HEK293T (cell line): ENCODE measurements at regions not wholly inside any gene's neighbourhood (a gene's known extent, or its start where the extent isn't known, plus 50 kb on each side); places are given as distances from the start of the nearest gene placed in this dataset.

Experiments
- BHLHE40 ChIP-seq: fragments of 450-650 bp; IDR thresholded peaks from 2 replicates; pipeline ENCODE4 v1.6.1; 2016; ENCODE audit warnings: mild to moderate bottlenecking, moderate library complexity, borderline replicate concordance
- ELF4 ChIP-seq: fragments of 450-650 bp; IDR thresholded peaks from 2 replicates; pipeline ENCODE4 v1.6.1; 2017; ENCODE audit warnings: antibody characterized with exemption
- FOXA1 ChIP-seq: fragments of 450-650 bp; IDR thresholded peaks from 2 replicates; pipeline ENCODE4 v1.6.1; 2016; ENCODE audit warnings: mild to moderate bottlenecking
- FOXK2 ChIP-seq: fragments of 450-650 bp; IDR thresholded peaks from 2 replicates; pipeline ENCODE4 v1.6.1; 2016; ENCODE audit warnings: mild to moderate bottlenecking
- FOXM1 ChIP-seq: fragments of 450-650 bp; IDR thresholded peaks from 2 replicates; pipeline ENCODE4 v1.6.1; 2017; ENCODE audit warnings: mild to moderate bottlenecking, borderline replicate concordance
- HDGF ChIP-seq: fragments of 450-650 bp; IDR thresholded peaks from 2 replicates; pipeline ENCODE4 v1.6.1; 2017; ENCODE audit warnings: antibody characterized with exemption, borderline replicate concordance
- L3MBTL2 ChIP-seq: fragments of 450-650 bp; conservative IDR thresholded peaks from 2 replicates; pipeline ENCODE4 v1.6.1; 2016; ENCODE audit warnings: mild to moderate bottlenecking
- LEF1 ChIP-seq: fragments of 450-650 bp; IDR thresholded peaks from 2 replicates; pipeline ENCODE4 v1.6.1; 2017; ENCODE audit warnings: mild to moderate bottlenecking, borderline replicate concordance
- SP1 ChIP-seq: fragments of 450-650 bp; IDR thresholded peaks from 2 replicates; pipeline ENCODE4 v1.6.1; 2017
- SUZ12 ChIP-seq: fragments of 450-650 bp; IDR thresholded peaks from 2 replicates; pipeline ENCODE4 v1.6.1; 2016; ENCODE audit warnings: mild to moderate bottlenecking
- TARDBP ChIP-seq: fragments of 450-650 bp; IDR thresholded peaks from 2 replicates; pipeline ENCODE4 v1.6.1; 2016
- ZNF384 ChIP-seq: fragments of 450-650 bp; IDR thresholded peaks from 2 replicates; pipeline ENCODE4 v1.6.1; 2016
- TF ChIP-seq, protein P1 (sequence below): fragments of 450-650 bp; IDR thresholded peaks from 2 replicates; pipeline ENCODE4 v1.6.1; 2016

GRCh38 chr19:31908080-31908479 is 437.3 kb upstream of the ZNF507 start:
- no peak for TF ChIP-seq ZNF384
- TF ChIP-seq TARDBP, result no peak
- no peak for TF ChIP-seq FOXA1
- no peak for TF ChIP-seq FOXK2
- TF ChIP-seq ELF4, result no peak
- no peak for TF ChIP-seq FOXM1
- TF ChIP-seq HDGF, result no peak
- TF ChIP-seq, protein P1, sequence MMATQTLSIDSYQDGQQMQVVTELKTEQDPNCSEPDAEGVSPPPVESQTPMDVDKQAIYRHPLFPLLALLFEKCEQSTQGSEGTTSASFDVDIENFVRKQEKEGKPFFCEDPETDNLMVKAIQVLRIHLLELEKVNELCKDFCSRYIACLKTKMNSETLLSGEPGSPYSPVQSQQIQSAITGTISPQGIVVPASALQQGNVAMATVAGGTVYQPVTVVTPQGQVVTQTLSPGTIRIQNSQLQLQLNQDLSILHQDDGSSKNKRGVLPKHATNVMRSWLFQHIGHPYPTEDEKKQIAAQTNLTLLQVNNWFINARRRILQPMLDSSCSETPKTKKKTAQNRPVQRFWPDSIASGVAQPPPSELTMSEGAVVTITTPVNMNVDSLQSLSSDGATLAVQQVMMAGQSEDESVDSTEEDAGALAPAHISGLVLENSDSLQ, result no peak
- no peak for TF ChIP-seq SUZ12
- no peak for TF ChIP-seq L3MBTL2
- TF ChIP-seq SP1, result no peak
- TF ChIP-seq BHLHE40, result no peak
- no peak for TF ChIP-seq LEF1
